Spleen (tissue), 7 donors: ENCODE measurements at regions not wholly inside any gene's neighbourhood (a gene's known extent, or its start where the extent isn't known, plus 50 kb on each side); places are given as distances from the start of the nearest gene placed in this dataset.

ENCODE experiments used
- POLR2A ChIP-seq, 3 donors: fragments of 450-650 bp; IDR thresholded peaks; one replicate each; pipeline ENCODE4 v1.5.1; 2017; ENCODE audit warnings: antibody characterized with exemption in 3 of 3, mild to moderate bottlenecking in 1 of 3
- TF ChIP-seq, protein P1 (sequence below), 11 experiments: fragments of 200-600 bp in 7 of 11; fragments of 450-650 bp in 4 of 11; sonication (generic) in 4 of 11; IDR thresholded peaks in 8 of 11; conservative IDR thresholded peaks in 3 of 11; 1 replicate in 7 of 11; 2 replicates in 4 of 11; pipeline versions ENCODE4 v1.4.0 to v1.8.0; 2016 to 2021; ENCODE audit warnings: antibody characterized with exemption in 11 of 11, inconsistent platforms in 4 of 11, mild to moderate bottlenecking in 1 of 11
- donor health status: DM: no; HTN: no; CAD: no; lungs with moderate emphysema.
- donor health status: DM: no; HTN: no; CAD: no.
- donor health status: DM: no; HTN: no; CAD: no.

DNA sequence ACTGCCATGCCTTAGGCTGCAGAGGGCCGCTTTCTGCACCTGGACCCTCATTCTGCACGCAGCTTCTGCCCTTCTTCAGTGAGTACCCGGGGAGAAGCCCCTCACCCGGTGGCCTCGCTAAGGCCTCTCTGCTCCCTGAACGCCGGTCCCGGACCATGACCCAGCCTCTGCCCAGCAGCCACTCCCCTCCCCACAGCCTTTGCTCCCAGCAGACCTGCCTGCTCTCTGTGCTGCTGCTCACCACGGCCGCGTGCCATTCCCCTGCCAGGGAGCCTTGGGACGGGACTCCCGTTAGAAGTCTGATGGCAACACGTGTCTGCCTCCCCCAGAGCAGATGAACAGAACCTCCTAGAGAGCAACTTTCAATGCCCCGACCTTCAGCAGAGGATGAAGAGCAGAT, 282.8 kb downstream of the NDUFA10 start:
- TF ChIP-seq POLR2A (IDR thresholded peaks at IDR 0.05), result no peak
- TF ChIP-seq, protein P1, sequence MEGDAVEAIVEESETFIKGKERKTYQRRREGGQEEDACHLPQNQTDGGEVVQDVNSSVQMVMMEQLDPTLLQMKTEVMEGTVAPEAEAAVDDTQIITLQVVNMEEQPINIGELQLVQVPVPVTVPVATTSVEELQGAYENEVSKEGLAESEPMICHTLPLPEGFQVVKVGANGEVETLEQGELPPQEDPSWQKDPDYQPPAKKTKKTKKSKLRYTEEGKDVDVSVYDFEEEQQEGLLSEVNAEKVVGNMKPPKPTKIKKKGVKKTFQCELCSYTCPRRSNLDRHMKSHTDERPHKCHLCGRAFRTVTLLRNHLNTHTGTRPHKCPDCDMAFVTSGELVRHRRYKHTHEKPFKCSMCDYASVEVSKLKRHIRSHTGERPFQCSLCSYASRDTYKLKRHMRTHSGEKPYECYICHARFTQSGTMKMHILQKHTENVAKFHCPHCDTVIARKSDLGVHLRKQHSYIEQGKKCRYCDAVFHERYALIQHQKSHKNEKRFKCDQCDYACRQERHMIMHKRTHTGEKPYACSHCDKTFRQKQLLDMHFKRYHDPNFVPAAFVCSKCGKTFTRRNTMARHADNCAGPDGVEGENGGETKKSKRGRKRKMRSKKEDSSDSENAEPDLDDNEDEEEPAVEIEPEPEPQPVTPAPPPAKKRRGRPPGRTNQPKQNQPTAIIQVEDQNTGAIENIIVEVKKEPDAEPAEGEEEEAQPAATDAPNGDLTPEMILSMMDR (IDR thresholded peaks at IDR 0.05 in 8 of 11, conservative IDR thresholded peaks at IDR 0.05 in 3 of 11), result no peak
